ENCODE measurements at regions not wholly inside any gene's neighbourhood (a gene's known extent, or its start where the extent isn't known, plus 50 kb on each side); places are given as distances from the start of the nearest gene placed in this dataset.

- TF ChIP-seq CTCF (IDR thresholded peaks at IDR 0.05; ENCODE audit: borderline replicate concordance, extremely low read depth, insufficient read depth), result no peak
Observed at GRCh38 chr2:220336771-220337170, 709.3 kb downstream of the SLC4A3 start.

GRCh38 chr2:220337611-220338440 is 710.4 kb downstream of the SLC4A3 start:
- no peak for TF ChIP-seq CTCF (IDR thresholded peaks at IDR 0.05; ENCODE audit: borderline replicate concordance, extremely low read depth, insufficient read depth)
- no peak overlapping the region for H3K9ac ChIP-seq (ENCODE audit: low read length in 3 of 3)
- no peaks in the 10 kb centered on the region for H3K36me3 ChIP-seq (ENCODE audit: control insufficient read depth in 2 of 3, insufficient read depth in 3 of 3, low read length in 3 of 3)
- no peak for FAIRE-seq
- DNase-seq, result no peak
- H3K9me3 ChIP-seq (ENCODE audit: control insufficient read depth in 2 of 3, insufficient read depth in 1 of 3, low read length in 3 of 3), result no peaks in the 10 kb centered on the region
- H3K27ac ChIP-seq (ENCODE audit: low read depth in 2 of 2, low read length in 2 of 2), result no peak overlapping the region
- intact Hi-C loops (cut with DNase I), result no loop called here
- no peak overlapping the region for H3K4me3 ChIP-seq (ENCODE audit: low read length in 3 of 3)
- H3K27me3 ChIP-seq (ENCODE audit: control insufficient read depth, insufficient read depth, low read length), result no peaks in the 10 kb centered on the region
- no peaks in the 10 kb centered on the region for H3K4me1 ChIP-seq (ENCODE audit: control insufficient read depth in 2 of 3, insufficient read depth in 2 of 3, low read depth in 1 of 3, low read length in 3 of 3)

More at GRCh38 chr2:220336771-220337170, 709.3 kb downstream of the SLC4A3 start:
- no peaks in the 10 kb centered on the region for H3K4me1 ChIP-seq (ENCODE audit: control insufficient read depth in 2 of 3, insufficient read depth in 2 of 3, low read depth in 1 of 3, low read length in 3 of 3)
- H3K4me3 ChIP-seq (ENCODE audit: low read length in 3 of 3), result no peak overlapping the region
- H3K27ac ChIP-seq (ENCODE audit: low read depth in 2 of 2, low read length in 2 of 2), result no peak overlapping the region
- H3K36me3 ChIP-seq (ENCODE audit: control insufficient read depth in 2 of 3, insufficient read depth in 3 of 3, low read length in 3 of 3), result no peaks in the 10 kb centered on the region
- no peak overlapping the region for H3K9ac ChIP-seq (ENCODE audit: low read length in 3 of 3)
- no peak for FAIRE-seq
- no peak for DNase-seq
- intact Hi-C loops (cut with DNase I), result no loop called here
- H3K27me3 ChIP-seq (ENCODE audit: control insufficient read depth, insufficient read depth, low read length), result no peaks in the 10 kb centered on the region
- no peaks in the 10 kb centered on the region for H3K9me3 ChIP-seq (ENCODE audit: control insufficient read depth in 2 of 3, insufficient read depth in 1 of 3, low read length in 3 of 3)

- Histone ChIP-seq H3K4me3 (ENCODE audit: low read length in 3 of 3) (no peak overlapping the region), H3K27ac (ENCODE audit: low read depth in 2 of 2, low read length in 2 of 2) (no peak overlapping the region), H3K9ac (ENCODE audit: low read length in 3 of 3) (no peak overlapping the region), H3K4me1 (ENCODE audit: control insufficient read depth in 2 of 3, insufficient read depth in 2 of 3, low read depth in 1 of 3, low read length in 3 of 3) (no peaks in the 10 kb centered on the region), H3K36me3 (ENCODE audit: control insufficient read depth in 2 of 3, insufficient read depth in 3 of 3, low read length in 3 of 3) (no peaks in the 10 kb centered on the region), H3K9me3 (ENCODE audit: control insufficient read depth in 2 of 3, insufficient read depth in 1 of 3, low read length in 3 of 3) (no peaks in the 10 kb centered on the region), H3K27me3 (ENCODE audit: control insufficient read depth, insufficient read depth, low read length) (no peaks in the 10 kb centered on the region)
- intact Hi-C loops (cut with DNase I), result no loop called here
- no peak for FAIRE-seq
- TF ChIP-seq CTCF (IDR thresholded peaks at IDR 0.05; ENCODE audit: borderline replicate concordance, extremely low read depth, insufficient read depth), result no peak
- DNase-seq, result no peak
Observed at GRCh38 chr2:220341014-220341413, 713.6 kb downstream of the SLC4A3 start.

Measured in kidney (tissue), 13 donors.